ENCODE measurements at regions not wholly inside any gene's neighbourhood (a gene's known extent, or its start where the extent isn't known, plus 50 kb on each side); places are given as distances from the start of the nearest gene placed in this dataset.

GRCh38 chr14:106802413-106803364, 1276.3 kb downstream of the TMEM121 start:
- 0 out of 2 replicates have a peak, but pooled peaks have one; percentile 27 for TF ChIP-seq CTCF (conservative IDR thresholded peaks at IDR 0.05; ENCODE audit: low read depth, low read length)
- TF ChIP-seq EZH2 (IDR thresholded peaks at IDR 0.05; ENCODE audit: borderline replicate concordance, low read depth, low read length, poor library complexity, severe bottlenecking): no peak
